Activated CD4-positive, CD25-positive, alpha-beta regulatory T cell treated with anti-CD3 and anti-CD28 coated beads, Interleukin-2, amount 50 U/mL, for 72 hours (primary cell): ENCODE measurements at regions not wholly inside any gene's neighbourhood (a gene's known extent, or its start where the extent isn't known, plus 50 kb on each side); places are given as distances from the start of the nearest gene placed in this dataset.

Experiments used
- DNase-seq: peaks from one replicate; pipeline ENCODE4 v3.0.0; 2021

DNA sequence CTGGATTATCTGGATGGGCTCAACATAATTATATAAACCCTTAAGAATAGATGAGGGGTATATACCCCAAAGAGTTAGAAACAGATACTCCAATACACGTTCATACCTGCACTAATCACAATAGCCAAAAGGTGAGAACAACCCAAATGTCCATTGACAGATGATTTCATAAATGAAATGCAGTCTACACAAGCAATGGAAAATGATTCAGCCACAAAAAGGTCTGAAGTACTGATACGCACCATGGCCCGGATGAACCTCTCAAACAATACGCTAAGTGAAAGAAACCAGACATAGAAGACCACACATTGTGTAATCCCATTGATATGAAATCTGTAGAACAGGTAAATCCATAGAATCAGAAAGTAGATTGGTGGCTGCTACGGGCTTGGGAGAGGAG lies 316.8 kb downstream of the LPIN1 start:
- no peak for DNase-seq

DNA sequence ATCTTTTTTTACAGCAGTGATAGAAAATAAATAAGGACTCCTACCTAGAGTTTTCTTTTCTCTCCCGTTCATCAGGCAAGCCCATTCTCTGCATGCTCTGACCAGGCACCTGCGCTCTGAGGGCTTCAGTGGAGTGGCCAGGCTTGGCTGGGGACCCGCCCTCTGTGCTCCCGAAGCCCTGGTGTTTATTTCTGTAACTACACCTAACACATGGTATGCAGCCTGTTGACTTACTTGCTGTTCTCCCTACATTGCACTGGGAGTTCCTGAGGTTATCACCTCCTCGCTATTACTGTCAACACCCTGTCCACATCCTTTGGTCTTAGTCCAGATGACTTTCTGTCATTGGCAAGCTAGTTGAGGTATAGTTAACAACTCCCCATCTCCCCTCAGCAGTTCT lies 317.7 kb downstream of the LPIN1 start:
- no peak for DNase-seq

GRCh38 chr2:12066116-12066515 lies 319.7 kb downstream of the LPIN1 start:
- DNase-seq = no peak

DNA sequence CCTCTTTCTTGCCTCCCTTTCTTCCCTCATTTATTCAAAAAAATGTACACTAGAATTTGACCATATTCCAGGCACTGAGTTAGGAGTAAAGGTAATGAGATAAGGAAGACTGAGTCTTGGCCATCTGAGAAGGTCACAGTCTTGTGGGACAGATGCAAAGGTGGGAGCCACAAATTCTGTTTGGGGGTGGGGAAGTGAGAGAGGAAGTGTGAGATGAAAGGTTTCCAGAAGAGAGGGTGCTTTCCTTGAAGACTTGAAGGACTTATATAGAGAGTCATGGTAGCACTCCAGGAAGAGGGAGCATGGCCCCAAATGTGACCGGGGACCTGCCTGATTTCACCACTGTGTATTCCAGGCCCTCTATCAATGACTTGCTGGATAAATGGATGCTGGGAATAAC lies 320.6 kb downstream of the LPIN1 start:
- no peak for DNase-seq

GRCh38 chr2:12068796-12069538 lies 322.5 kb downstream of the LPIN1 start:
- DNase-seq = no peak

DNA sequence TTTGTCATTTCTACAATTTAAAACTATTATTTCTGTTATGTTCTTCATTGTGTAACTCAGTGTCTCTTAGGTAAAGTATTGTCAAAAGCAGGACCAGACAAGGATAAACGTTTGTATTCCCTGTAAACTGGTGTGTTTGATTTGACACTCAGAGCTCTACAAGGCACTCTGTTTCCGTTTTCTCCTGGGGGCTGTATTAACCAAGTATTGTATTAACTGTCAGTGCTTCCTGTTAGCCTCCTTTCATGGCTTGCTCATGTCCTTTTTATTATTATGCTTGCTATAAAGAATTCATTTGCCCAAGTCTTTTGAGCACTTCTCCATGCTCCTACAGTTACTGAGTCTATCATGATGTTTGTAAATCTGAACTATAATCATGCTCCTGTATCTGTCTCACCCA lies 323.7 kb downstream of the LPIN1 start:
- no peak for DNase-seq

- no peak for DNase-seq
Observed at GRCh38 chr2:12070581-12070980, 324.1 kb downstream of the LPIN1 start.

DNA sequence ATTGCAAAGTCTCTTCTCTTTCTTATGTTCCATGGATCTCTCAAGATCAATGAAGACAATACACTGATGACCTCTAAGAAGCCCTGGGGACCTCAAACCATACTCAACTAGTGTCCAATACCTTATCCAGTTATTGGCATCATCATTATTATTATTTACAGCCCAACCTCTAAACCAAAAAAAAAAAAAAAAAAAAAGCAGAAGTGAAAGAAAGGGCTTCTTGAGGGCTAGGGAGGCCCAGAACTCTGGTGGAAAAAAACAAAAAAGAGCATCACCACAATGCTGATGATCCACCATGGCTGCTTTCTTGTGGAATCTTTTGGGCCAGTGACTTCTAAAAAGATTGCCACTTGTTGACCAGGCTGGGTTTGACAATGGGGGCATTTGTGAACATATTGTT lies 324.9 kb downstream of the LPIN1 start:
- no peak for DNase-seq

- DNase-seq = no peak
Observed at GRCh38 chr2:12073217-12073852, 326.9 kb downstream of the LPIN1 start.

GRCh38 chr2:12074126-12074844 lies 327.9 kb downstream of the LPIN1 start:
- DNase-seq = no peak

GRCh38 chr2:12074845-12075217 lies 328.4 kb downstream of the LPIN1 start:
- DNase-seq = no peak

DNA sequence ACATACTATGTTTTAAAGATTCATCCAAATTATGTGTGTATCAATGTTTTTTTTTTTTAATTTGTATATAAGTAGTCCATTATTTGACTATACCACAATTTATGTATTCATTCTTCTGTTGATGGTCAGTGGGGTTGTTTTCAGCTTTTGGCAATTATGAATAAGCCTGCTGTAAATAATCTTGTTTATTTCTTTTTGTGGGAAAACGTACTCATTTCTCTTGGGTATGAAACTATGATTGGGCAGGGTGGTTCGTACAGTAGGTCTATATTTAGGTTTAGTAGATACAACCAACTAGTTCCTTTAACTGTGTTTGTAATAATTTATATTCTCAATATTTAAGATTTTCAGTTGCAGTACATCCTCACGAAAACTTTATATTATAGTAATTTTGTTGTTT lies 329.2 kb downstream of the LPIN1 start:
- DNase-seq = no peak

DNA sequence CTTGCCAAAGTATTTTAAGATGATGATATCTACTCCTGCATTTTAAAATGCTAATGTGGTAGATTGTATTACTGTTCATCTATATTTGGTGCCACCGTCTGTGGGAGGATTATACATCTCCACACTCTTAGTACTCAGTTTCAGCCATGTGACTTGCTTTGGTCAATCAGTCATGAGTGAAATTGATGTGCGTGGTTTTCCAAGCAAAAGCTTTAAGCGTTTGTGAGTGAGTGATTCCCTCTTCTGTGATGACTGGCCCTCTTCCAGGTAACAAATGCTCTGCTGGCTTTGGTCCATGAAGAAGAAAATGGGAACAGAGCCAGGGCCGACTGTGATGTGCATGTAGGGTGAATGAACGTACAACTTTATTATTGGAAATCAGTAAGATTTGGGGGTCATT lies 330.4 kb downstream of the LPIN1 start:
- DNase-seq = no peak

DNA sequence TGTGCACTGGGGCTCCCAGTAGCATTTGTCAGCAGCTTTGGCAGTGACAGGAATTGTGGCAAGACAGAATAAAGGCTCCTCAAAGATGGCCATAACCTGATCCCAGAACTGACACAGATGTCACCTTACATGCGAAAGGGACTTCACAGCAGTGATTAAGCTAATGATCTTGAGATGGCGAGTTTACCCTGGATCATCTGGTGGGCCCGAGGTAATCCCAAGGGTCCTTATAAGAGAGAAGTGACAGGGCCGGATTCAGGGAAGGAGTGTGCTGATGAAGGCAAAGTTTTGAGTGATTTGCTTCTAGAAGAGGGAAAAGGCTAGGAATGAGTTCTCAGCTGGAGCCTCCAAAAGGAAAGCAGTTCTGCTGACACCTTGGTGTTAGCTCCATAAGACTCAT lies 333.9 kb downstream of the LPIN1 start:
- no peak for DNase-seq

DNA sequence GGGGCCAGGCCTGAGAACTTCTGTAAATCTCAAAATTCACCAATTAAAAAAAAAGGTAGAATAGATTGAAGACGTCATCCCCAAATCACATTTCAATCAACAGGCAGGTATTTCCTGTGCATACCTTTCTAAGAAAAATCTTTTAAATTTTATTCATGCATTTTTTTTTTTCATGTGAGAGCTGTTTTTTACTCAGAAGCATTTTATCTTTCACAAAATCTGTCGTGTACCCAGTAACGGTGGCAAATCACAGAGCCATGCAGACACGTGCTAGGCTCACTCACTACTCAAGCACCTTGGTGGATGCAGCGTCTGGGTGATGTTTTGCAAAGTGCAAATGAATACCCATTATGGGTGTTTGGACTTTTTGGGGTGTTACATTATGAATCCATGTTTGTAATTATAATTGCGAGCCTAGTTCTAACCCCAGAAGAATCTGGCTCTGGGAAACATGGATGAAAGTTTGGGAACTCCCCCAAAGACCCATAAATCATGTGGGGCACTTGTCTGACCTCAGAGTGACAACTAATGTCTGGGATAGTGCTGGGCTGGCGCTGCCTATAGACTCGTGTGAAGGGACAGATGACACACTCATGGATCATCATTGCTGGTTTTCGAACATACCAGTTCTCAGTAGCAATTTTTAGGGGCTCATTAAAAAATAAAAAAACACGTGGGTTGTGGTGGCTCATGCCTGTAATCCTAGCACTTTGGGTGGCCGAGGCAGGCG lies 335.2 kb downstream of the LPIN1 start:
- DNase-seq = no peak

DNA sequence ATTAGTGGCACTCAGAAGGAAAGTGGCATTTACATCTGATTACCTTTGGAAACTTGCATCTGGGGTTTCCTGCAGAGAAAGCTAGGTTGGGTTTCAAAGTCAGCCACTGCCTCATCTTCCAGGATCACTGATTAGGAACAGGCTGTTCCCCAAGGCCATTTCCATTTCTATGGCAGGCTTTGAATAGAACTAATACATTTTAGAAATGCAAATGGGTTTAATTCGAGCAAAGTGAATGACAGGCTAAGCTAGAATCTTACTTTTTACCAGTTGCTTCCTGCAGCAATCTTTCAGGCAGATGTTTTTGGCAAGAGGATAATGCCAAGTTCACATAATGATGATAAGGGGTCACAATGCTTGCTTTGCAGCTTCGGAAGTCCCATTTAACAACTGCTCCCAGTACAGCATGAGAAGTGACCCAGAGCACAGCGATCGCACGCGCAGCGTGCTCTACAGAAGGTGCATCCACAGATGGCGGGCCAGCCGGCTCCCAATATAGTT lies 336.7 kb downstream of the LPIN1 start:
- no peak for DNase-seq

GRCh38 chr2:12083713-12084419 lies 337.4 kb downstream of the LPIN1 start:
- no peak for DNase-seq

GRCh38 chr2:12087175-12087574 lies 340.7 kb downstream of the LPIN1 start:
- no peak for DNase-seq

DNA sequence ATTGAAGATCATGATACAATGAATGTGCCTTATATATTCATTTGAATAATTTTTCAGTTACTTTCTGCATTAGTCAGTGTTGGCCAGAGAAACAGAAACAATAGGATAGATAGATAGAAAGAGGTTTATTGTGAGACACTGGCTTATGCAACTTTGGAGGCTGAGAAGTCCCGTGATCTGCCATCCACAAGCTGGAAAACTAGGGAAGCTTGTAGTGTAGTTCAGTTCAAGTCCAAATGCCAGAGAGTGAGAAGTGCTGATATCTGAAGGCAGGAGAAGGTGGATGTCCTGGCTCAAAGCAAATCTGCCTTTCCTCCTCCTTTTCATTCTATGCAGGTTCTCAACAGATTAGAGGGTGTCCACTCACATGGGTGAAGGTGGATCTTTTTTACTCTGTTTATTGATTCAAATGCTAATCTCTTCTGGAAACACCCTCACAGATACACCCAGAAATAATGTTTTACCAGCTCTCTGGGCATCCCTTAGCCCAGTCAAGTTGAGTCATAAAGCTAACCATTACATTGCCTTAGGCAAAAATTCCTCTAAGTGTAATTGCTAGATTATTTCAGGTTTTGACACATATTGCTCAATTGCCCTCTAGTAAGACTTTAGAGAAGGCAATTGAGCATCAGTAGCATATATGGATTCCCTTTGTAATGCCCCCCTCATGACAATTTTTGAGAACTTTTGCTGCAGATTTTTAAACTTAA lies 341.4 kb downstream of the LPIN1 start:
- no peak for DNase-seq

GRCh38 chr2:12089001-12089400 lies 342.6 kb downstream of the LPIN1 start:
- no peak for DNase-seq

GRCh38 chr2:12089496-12089895 lies 343.1 kb downstream of the LPIN1 start:
- DNase-seq = no peak

DNA sequence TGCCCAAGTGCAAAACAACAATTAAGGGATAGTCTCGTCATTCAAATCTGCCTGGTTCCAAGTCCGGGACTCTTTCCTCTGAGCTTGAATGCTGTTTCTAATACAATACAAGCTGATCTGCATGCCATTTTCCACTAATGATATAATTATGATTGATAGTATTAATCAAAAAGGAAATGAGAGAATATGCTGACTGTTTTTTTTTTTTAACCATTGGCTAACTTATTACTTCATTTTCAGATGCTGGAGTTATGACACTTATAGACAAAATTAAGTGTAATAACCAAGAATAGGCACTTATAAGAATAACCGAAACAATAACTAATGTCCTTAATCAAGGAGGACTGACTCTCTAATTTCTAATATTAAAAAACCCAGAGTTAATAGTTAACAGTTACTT lies 343.6 kb downstream of the LPIN1 start:
- no peak for DNase-seq
